ENCODE measurements at regions not wholly inside any gene's neighbourhood (a gene's known extent, or its start where the extent isn't known, plus 50 kb on each side); places are given as distances from the start of the nearest gene placed in this dataset.

DNA sequence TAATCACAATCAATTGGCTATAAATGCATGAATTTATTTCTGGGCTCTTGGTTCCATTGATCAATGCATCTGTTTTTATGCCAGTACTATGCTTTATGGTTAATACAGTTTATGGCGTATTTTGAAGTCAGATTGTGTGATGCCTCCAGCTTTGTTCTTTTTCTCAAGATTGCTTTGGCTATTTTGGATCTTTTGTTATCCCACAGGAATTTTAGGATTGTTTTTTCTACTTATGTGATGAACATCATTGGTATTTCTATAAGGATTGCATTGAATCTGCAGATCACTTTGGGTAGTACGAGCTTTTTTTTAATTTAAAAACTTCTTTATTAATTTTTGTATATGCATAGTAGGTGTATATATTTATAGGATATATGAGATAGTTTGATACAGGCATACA lies 338.7 kb upstream of the IGFBP7 start:
- Histone ChIP-seq H3K27ac (ENCODE audit: low read depth, low read length) (no peak overlapping the region), H3K27me3 (ENCODE audit: control insufficient read depth, insufficient read depth, low read length) (no peaks in the 10 kb centered on the region)

DNA sequence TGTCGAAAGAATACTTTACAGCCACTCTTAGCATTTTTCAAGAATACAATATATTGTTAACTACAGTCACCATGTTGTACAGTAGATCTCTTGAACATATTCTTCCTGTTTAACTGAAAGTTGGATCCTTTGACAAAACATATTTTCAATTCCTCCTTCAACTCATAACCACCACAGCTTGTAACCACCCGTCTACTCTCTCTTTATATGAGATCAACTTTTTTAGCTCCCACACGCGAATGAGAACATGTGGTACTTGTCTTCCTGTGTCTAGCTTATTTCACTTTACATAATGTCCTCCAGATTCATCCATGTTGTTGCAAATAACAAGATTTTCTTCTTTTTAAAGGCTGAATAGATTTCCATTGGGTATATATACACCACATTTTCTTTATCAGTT lies 338.3 kb upstream of the IGFBP7 start:
- Histone ChIP-seq H3K9me3 (ENCODE audit: control insufficient read depth, insufficient read depth, low read depth, low read length) (no peaks in the 10 kb centered on the region; the same call in 1 of the 2 replicates), H3K9ac (ENCODE audit: low read length) (no peak overlapping the region), H3K27me3 (ENCODE audit: control insufficient read depth, insufficient read depth, low read length) (no peaks in the 10 kb centered on the region), H3K4me1 (ENCODE audit: control insufficient read depth, insufficient read depth, low read length) (no peaks in the 10 kb centered on the region), H3K27ac (ENCODE audit: low read depth, low read length) (no peak overlapping the region), H3K4me3 (ENCODE audit: low read depth, low read length) (no peak overlapping the region), H3K36me3 (ENCODE audit: control insufficient read depth, insufficient read depth, low read length) (no peaks in the 10 kb centered on the region)

More for the DNA sequence above, 338.7 kb upstream of the IGFBP7 start:
- no peaks in the 10 kb centered on the region; the same call in 1 of the 2 replicates for H3K9me3 ChIP-seq (ENCODE audit: control insufficient read depth, insufficient read depth, low read depth, low read length)
- H3K36me3 ChIP-seq (ENCODE audit: control insufficient read depth, insufficient read depth, low read length), result no peaks in the 10 kb centered on the region
- no peak overlapping the region for H3K4me3 ChIP-seq (ENCODE audit: low read depth, low read length)
- H3K9ac ChIP-seq (ENCODE audit: low read length), result no peak overlapping the region
- no peaks in the 10 kb centered on the region for H3K4me1 ChIP-seq (ENCODE audit: control insufficient read depth, insufficient read depth, low read length)

DNA sequence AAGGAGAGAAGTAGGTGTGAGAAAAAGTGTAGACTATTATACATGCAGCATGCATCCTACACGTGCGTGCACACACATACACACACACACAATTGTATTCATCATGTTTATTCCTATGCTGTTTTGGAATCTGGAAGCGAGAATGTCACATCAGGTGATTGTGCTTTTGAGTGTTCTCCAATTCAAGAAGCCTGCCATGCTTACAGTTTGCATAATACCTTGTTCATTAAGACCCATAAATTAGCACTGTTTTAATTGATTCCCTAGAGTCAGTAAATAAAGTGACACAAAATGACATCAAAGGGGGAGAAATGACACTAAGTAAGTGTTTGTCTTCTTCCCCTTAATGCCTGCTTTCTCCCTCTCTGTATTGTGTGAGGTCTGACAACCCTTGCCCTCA lies 336.1 kb upstream of the IGFBP7 start:
- no peak overlapping the region for H3K27ac ChIP-seq (ENCODE audit: low read depth, low read length)
- no peaks in the 10 kb centered on the region for H3K27me3 ChIP-seq (ENCODE audit: control insufficient read depth, insufficient read depth, low read length)
- H3K4me1 ChIP-seq (ENCODE audit: control insufficient read depth, insufficient read depth, low read length), result no peaks in the 10 kb centered on the region
- no peak overlapping the region for H3K4me3 ChIP-seq (ENCODE audit: low read depth, low read length)
- H3K9me3 ChIP-seq (ENCODE audit: control insufficient read depth, insufficient read depth, low read depth, low read length), result no peaks in the 10 kb centered on the region
- H3K9ac ChIP-seq (ENCODE audit: low read length), result no peak overlapping the region
- H3K36me3 ChIP-seq (ENCODE audit: control insufficient read depth, insufficient read depth, low read length), result no peaks in the 10 kb centered on the region

DNA sequence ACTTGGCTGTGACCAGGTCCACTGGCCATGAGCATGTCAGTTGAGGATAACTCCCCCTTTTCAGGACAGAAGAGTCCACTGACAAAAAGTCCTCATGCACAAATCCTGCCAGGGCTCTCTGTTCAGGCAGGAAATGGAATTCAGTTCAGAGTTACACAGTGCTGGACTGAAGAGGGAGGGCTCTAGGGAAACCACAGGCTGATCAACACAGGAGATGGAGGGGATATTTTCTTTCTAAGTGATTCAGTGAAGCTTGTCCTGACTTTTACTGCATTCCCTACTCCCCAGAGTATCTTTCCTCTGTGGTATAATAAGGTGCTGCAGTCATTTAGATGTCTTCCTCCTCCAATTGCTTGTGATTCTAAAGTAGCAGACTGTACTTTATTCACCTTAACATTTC lies 335.5 kb upstream of the IGFBP7 start:
- Histone ChIP-seq H3K36me3 (ENCODE audit: control insufficient read depth, insufficient read depth, low read length) (no peaks in the 10 kb centered on the region), H3K27me3 (ENCODE audit: control insufficient read depth, insufficient read depth, low read length) (no peaks in the 10 kb centered on the region), H3K9ac (ENCODE audit: low read length) (no peak overlapping the region), H3K9me3 (ENCODE audit: control insufficient read depth, insufficient read depth, low read depth, low read length) (no peaks in the 10 kb centered on the region), H3K4me3 (ENCODE audit: low read depth, low read length) (no peak overlapping the region), H3K4me1 (ENCODE audit: control insufficient read depth, insufficient read depth, low read length) (no peaks in the 10 kb centered on the region), H3K27ac (ENCODE audit: low read depth, low read length) (no peak overlapping the region)

DNA sequence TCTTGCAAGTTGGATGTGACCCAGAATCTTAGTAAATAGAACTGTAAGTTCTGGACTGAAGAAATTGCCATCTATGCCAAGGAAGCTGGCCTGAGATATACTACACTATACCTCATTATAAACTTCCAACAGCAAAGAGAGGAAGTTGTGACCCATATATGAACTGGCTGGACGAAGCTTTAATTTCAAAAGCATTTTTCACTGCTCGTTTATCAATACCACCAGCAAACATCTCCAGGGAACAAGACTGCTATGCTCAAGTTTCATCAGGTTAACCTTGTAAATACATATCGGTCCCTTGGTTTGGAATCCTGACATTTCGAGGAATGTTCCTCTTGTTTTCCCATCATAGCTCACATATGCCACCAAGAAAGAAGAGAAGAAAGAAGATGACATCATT lies 334.5 kb upstream of the IGFBP7 start:
- no peaks in the 10 kb centered on the region for H3K36me3 ChIP-seq (ENCODE audit: control insufficient read depth, insufficient read depth, low read length)
- no peaks in the 10 kb centered on the region for H3K9me3 ChIP-seq (ENCODE audit: control insufficient read depth, insufficient read depth, low read depth, low read length)
- H3K27ac ChIP-seq (ENCODE audit: low read depth, low read length), result no peak overlapping the region
- no peak overlapping the region for H3K9ac ChIP-seq (ENCODE audit: low read length)
- H3K4me1 ChIP-seq (ENCODE audit: control insufficient read depth, insufficient read depth, low read length), result no peaks in the 10 kb centered on the region
- no peaks in the 10 kb centered on the region for H3K27me3 ChIP-seq (ENCODE audit: control insufficient read depth, insufficient read depth, low read length)
- no peak overlapping the region for H3K4me3 ChIP-seq (ENCODE audit: low read depth, low read length)

DNA sequence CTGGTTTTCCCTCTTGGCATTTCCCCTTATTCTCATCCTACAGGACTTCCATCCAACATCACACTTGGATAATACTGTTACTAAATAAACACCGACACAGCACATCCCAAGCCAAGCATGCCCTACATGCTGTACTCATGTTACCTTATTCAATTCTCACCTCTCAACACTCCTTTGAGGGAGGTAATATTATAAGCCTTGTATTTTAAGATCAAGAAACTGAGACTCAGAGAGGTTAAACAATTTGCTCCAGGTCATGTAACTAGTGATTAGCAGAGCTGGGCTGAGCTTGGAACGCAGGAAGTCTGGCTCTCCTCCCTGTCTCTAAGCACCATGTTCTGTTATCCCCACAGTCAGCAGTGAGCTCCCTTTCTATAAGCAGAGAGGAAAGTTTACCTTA lies 333.6 kb upstream of the IGFBP7 start:
- H3K27ac ChIP-seq (ENCODE audit: low read depth, low read length), result no peak overlapping the region
- no peak overlapping the region for H3K9ac ChIP-seq (ENCODE audit: low read length)
- no peaks in the 10 kb centered on the region for H3K27me3 ChIP-seq (ENCODE audit: control insufficient read depth, insufficient read depth, low read length)
- H3K4me3 ChIP-seq (ENCODE audit: low read depth, low read length), result no peak overlapping the region
- H3K9me3 ChIP-seq (ENCODE audit: control insufficient read depth, insufficient read depth, low read depth, low read length), result no peaks in the 10 kb centered on the region
- H3K36me3 ChIP-seq (ENCODE audit: control insufficient read depth, insufficient read depth, low read length), result no peaks in the 10 kb centered on the region
- H3K4me1 ChIP-seq (ENCODE audit: control insufficient read depth, insufficient read depth, low read length), result no peaks in the 10 kb centered on the region

DNA sequence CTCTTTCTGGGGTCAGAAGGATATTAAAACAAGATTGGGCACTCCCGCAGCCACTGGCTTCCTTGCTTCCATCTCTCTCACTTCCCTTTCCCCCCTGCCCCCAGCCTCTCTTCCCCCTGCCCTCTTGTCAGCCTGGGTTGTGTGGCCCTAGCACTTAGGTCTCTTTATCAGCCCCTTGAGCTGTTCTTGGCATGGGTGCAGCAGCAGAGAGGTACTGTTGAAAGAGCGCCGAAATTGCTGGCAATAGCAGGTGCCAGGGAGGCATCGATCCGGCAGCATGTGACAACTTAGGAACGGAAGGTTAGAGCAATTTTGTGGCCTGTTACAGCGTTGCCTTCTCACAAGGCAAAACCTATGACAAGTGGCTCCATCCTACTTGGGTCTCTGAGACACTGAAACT lies 333.1 kb upstream of the IGFBP7 start:
- H3K4me1 ChIP-seq (ENCODE audit: control insufficient read depth, insufficient read depth, low read length), result no peaks in the 10 kb centered on the region
- H3K27ac ChIP-seq (ENCODE audit: low read depth, low read length), result no peak overlapping the region
- no peak overlapping the region for H3K4me3 ChIP-seq (ENCODE audit: low read depth, low read length)
- H3K9ac ChIP-seq (ENCODE audit: low read length), result no peak overlapping the region
- no peaks in the 10 kb centered on the region for H3K9me3 ChIP-seq (ENCODE audit: control insufficient read depth, insufficient read depth, low read depth, low read length)
- H3K27me3 ChIP-seq (ENCODE audit: control insufficient read depth, insufficient read depth, low read length), result no peaks in the 10 kb centered on the region
- no peaks in the 10 kb centered on the region for H3K36me3 ChIP-seq (ENCODE audit: control insufficient read depth, insufficient read depth, low read length)

DNA sequence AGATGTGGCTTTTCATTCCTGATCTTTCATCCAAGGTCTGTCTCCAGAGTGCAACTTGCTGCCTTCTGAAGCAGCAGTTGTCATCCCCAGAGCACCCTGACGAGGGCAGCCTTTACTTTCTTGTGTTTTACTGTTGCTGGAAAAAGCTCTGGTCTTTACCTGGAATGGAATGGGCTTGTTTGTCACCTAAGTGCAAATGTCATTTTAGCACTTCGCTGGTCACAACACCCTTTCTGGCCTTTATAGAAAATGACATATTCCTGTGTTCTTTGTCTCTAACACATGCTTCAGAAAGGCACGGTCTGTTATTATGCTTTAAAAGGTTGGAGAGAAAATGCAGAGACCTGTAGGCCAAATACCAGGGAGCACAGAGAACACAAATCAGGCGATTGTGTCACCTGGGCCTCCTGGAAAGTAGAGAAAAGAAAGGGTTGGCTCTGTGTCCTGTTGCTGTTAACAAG lies 332.7 kb upstream of the IGFBP7 start:
- Histone ChIP-seq H3K36me3 (ENCODE audit: control insufficient read depth, insufficient read depth, low read length) (no peaks in the 10 kb centered on the region), H3K4me3 (ENCODE audit: low read depth, low read length) (no peak overlapping the region), H3K27ac (ENCODE audit: low read depth, low read length) (no peak overlapping the region), H3K27me3 (ENCODE audit: control insufficient read depth, insufficient read depth, low read length) (no peaks in the 10 kb centered on the region), H3K9ac (ENCODE audit: low read length) (no peak overlapping the region), H3K4me1 (ENCODE audit: control insufficient read depth, insufficient read depth, low read length) (no peaks in the 10 kb centered on the region), H3K9me3 (ENCODE audit: control insufficient read depth, insufficient read depth, low read depth, low read length) (no peaks in the 10 kb centered on the region)

DNA sequence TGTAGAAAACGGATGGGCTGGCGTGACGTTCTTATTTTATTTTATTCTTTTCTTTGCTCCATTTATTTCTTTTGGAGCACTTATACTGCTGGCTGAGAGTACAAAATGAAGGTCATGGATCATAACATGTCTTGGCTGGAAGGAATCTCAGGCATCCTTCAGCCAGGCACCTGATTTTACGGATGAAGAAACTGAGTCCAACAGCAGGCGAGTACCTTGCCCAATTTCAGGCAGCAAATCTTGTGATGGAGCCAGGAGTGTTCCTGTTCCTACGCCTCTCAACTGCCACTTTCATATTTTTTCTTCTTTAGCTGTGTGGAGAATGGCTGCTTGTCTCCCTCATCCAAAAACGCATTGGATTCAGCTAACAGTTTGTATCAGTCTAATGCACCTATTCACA lies 332.1 kb upstream of the IGFBP7 start:
- Histone ChIP-seq H3K9ac (ENCODE audit: low read length) (no peak overlapping the region), H3K27me3 (ENCODE audit: control insufficient read depth, insufficient read depth, low read length) (no peaks in the 10 kb centered on the region), H3K36me3 (ENCODE audit: control insufficient read depth, insufficient read depth, low read length) (no peaks in the 10 kb centered on the region), H3K4me1 (ENCODE audit: control insufficient read depth, insufficient read depth, low read length) (no peaks in the 10 kb centered on the region), H3K4me3 (ENCODE audit: low read depth, low read length) (no peak overlapping the region), H3K27ac (ENCODE audit: low read depth, low read length) (no peak overlapping the region), H3K9me3 (ENCODE audit: control insufficient read depth, insufficient read depth, low read depth, low read length) (no peaks in the 10 kb centered on the region)

DNA sequence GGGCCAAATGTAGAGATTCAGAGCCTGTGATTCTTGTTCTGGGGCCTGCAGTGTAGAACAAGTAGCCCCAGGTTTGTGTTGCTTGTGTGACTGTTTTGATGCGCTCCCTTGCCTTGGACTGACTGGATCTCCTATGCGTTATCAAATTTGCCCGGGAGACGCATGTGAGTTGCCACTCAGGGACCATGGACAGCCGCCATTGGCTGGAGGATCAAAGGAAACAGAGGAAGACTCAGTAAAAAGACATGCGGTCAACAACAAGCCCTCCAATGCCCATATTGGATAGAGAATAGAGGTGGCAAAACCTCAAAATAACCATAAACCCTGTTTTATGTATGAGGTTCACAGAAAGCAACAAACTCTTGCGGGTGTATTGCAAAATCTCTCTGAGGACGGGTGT lies 327.5 kb upstream of the IGFBP7 start:
- no peaks in the 10 kb centered on the region for H3K36me3 ChIP-seq (ENCODE audit: control insufficient read depth, insufficient read depth, low read length)
- H3K4me1 ChIP-seq (ENCODE audit: control insufficient read depth, insufficient read depth, low read length), result no peaks in the 10 kb centered on the region
- H3K27me3 ChIP-seq (ENCODE audit: control insufficient read depth, insufficient read depth, low read length), result no peaks in the 10 kb centered on the region
- H3K9me3 ChIP-seq (ENCODE audit: control insufficient read depth, insufficient read depth, low read depth, low read length), result no peaks in the 10 kb centered on the region
- H3K27ac ChIP-seq (ENCODE audit: low read depth, low read length), result no peak overlapping the region
- H3K9ac ChIP-seq (ENCODE audit: low read length), result no peak overlapping the region
- H3K4me3 ChIP-seq (ENCODE audit: low read depth, low read length), result no peak overlapping the region

DNA sequence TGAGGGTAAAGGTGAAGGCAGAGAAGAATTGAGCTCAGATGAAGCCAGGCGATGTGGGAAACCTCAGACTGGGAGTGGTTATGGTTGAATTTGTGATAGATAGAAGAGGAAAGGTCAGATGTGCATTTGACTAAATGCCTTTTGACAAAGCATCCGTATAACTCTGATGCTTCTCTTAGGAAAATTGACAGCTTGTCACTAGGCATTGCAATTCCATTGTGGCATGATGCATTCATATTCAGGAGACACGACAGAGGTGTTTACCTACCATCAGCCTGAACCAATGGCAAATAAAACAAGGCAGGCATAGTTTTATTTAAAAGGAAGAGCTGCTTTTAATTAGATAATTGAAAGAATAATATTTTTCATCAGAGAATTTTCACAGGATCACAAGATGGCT lies 325.1 kb upstream of the IGFBP7 start:
- no peak overlapping the region for H3K4me3 ChIP-seq (ENCODE audit: low read depth, low read length)
- no peak overlapping the region for H3K27ac ChIP-seq (ENCODE audit: low read depth, low read length)
- H3K36me3 ChIP-seq (ENCODE audit: control insufficient read depth, insufficient read depth, low read length), result no peaks in the 10 kb centered on the region
- no peaks in the 10 kb centered on the region for H3K27me3 ChIP-seq (ENCODE audit: control insufficient read depth, insufficient read depth, low read length)
- no peaks in the 10 kb centered on the region for H3K4me1 ChIP-seq (ENCODE audit: control insufficient read depth, insufficient read depth, low read length)
- H3K9me3 ChIP-seq (ENCODE audit: control insufficient read depth, insufficient read depth, low read depth, low read length), result no peaks in the 10 kb centered on the region
- no peak overlapping the region for H3K9ac ChIP-seq (ENCODE audit: low read length)

DNA sequence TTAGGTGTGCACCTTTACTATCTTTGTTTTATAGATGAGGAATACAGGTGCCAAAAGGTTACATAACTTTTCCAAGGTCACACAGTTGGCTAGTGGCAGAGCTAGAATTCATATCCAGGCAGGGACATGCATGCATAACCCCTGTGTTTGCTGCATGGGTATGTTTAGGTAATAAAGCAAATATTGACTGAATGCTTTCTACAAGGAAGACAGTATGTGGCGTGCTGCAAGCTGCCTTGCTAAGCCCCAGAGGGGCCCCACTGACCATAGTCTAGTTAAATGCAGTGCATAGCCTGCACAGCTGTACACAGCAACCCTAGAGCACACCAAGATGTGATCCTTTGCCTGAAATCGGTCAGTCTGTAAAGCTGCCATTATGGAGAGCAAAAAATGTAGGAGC lies 320.5 kb upstream of the IGFBP7 start:
- no peaks in the 10 kb centered on the region for H3K9me3 ChIP-seq (ENCODE audit: control insufficient read depth, insufficient read depth, low read depth, low read length)
- H3K4me3 ChIP-seq (ENCODE audit: low read depth, low read length), result no peak overlapping the region
- no peaks in the 10 kb centered on the region for H3K36me3 ChIP-seq (ENCODE audit: control insufficient read depth, insufficient read depth, low read length)
- no peaks in the 10 kb centered on the region for H3K27me3 ChIP-seq (ENCODE audit: control insufficient read depth, insufficient read depth, low read length)
- H3K9ac ChIP-seq (ENCODE audit: low read length), result no peak overlapping the region
- no peaks in the 10 kb centered on the region for H3K4me1 ChIP-seq (ENCODE audit: control insufficient read depth, insufficient read depth, low read length)
- no peak overlapping the region for H3K27ac ChIP-seq (ENCODE audit: low read depth, low read length)
